MM.1S (cell line): ENCODE measurements at regions not wholly inside any gene's neighbourhood (a gene's known extent, or its start where the extent isn't known, plus 50 kb on each side); places are given as distances from the start of the nearest gene placed in this dataset.

Source experiments
- DNase-seq: peaks from one replicate; pipeline ENCODE4 v3.0.0-alpha.2; 2015
- H2AFZ ChIP-seq: fragments of 300-600 bp; sonication (generic); 2 replicates; pipeline ENCODE4 v1.6.0; 2016; ENCODE audit warnings: antibody characterized with exemption, low read length
- H3F3A ChIP-seq: fragments of 300-600 bp; sonication (generic); 2 replicates; pipeline ENCODE4 v1.6.1; 2016; ENCODE audit warnings: mild to moderate bottlenecking, antibody characterized with exemption, low read length, moderate library complexity, mixed read lengths; ENCODE audit not compliant: insufficient read depth
- H3K27ac ChIP-seq: fragments of 300-600 bp; sonication (generic); 2 replicates; pipeline ENCODE4 v1.5.1; 2016; ENCODE audit warnings: mild to moderate bottlenecking, low read length
- H3K27me3 ChIP-seq: fragments of 300-600 bp; sonication (generic); replicated peaks from 2 replicates; pipeline ENCODE4 v1.6.0; 2016; ENCODE audit warnings: low read length; ENCODE audit not compliant: insufficient read depth
- H3K36me3 ChIP-seq: fragments of 300-600 bp; sonication (generic); replicated peaks from 2 replicates; pipeline ENCODE4 v1.6.1; 2016; ENCODE audit warnings: mild to moderate bottlenecking, low read length, mixed read lengths; ENCODE audit not compliant: insufficient read depth
- H3K4me1 ChIP-seq: fragments of 300-600 bp; sonication (generic); 2 replicates; pipeline ENCODE4 v1.6.1; 2016; ENCODE audit warnings: low read length, mixed read lengths
- H3K4me2 ChIP-seq: fragments of 300-600 bp; sonication (generic); 2 replicates; pipeline ENCODE4 v1.6.0; 2016; ENCODE audit warnings: low read depth, low read length
- H3K4me3 ChIP-seq: fragments of 300-600 bp; sonication (generic); 2 replicates; pipeline ENCODE4 v1.5.1; 2016; ENCODE audit warnings: low read length, mixed read lengths
- H3K79me2 ChIP-seq: fragments of 300-600 bp; sonication (generic); 2 replicates; pipeline ENCODE4 v1.6.1; 2016; ENCODE audit warnings: mixed run types, low read length, mixed read lengths
- H3K9ac ChIP-seq: fragments of 300-600 bp; sonication (generic); 2 replicates; pipeline ENCODE4 v1.6.1; 2016; ENCODE audit warnings: low read length, mixed read lengths
- H3K9me2 ChIP-seq: fragments of 300-600 bp; sonication (generic); replicated peaks from 2 replicates; pipeline ENCODE4 v1.6.1; 2016; ENCODE audit warnings: mild to moderate bottlenecking, low read length, mixed read lengths; ENCODE audit not compliant: insufficient read depth
- H3K9me3 ChIP-seq: fragments of 300-600 bp; sonication (generic); replicated peaks from 2 replicates; pipeline ENCODE4 v1.6.1; 2016; ENCODE audit warnings: mild to moderate bottlenecking, low read length, mixed read lengths; ENCODE audit not compliant: insufficient read depth
- H4K20me1 ChIP-seq: fragments of 300-600 bp; sonication (generic); 2 replicates; pipeline ENCODE4 v1.6.1; 2016; ENCODE audit warnings: mild to moderate bottlenecking, low read length, moderate library complexity, mixed read lengths; ENCODE audit not compliant: insufficient read depth
- EZH2 ChIP-seq: fragments of 300-600 bp; sonication (generic); optimal IDR thresholded peaks from 2 replicates; pipeline ENCODE3; 2017; ENCODE audit warnings: low read depth, mild to moderate bottlenecking, antibody characterized with exemption, low read length, mixed read lengths
- EZH2phosphoT487 ChIP-seq: fragments of 300-600 bp; sonication (generic); IDR thresholded peaks from 2 replicates; pipeline ENCODE4 v1.6.1; 2018; ENCODE audit warnings: antibody characterized with exemption, low read length
- TF ChIP-seq, protein P1 (sequence below): fragments of 300-600 bp; sonication (generic); IDR thresholded peaks from 2 replicates; pipeline ENCODE4 v1.5.1; 2016; ENCODE audit warnings: antibody characterized with exemption, low read length, mixed read lengths

DNA sequence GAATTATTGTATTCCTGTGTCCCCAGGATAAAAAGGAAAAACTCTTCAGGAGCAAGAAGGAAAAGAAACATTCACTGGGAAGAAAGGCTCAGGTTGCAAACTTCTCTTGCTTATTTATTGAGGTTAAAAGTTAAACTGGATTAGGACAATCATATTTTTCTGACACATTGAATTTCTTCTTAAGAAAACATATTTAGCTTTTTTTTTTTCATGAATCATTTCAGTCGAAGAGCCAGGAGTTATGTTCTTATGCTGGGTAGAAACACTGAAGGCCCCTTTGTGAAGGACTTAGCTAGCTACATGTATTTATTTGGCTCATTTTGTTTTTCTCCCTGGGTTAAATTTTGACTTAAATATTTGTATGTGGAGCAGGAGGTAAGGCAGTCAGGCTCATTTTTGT is 434.0 kb downstream of the KLF5 start:
- Histone ChIP-seq H3K4me2 (no peak overlapping the region), H3K4me1 (no peaks in the 10 kb centered on the region), H3K27ac (no peak overlapping the region), H3K79me2 (no peaks in the 10 kb centered on the region), H3K4me3 (no peak overlapping the region), H4K20me1 (no peaks in the 10 kb centered on the region), H3K9me2 (no peaks in the 10 kb centered on the region), H3F3A (no peaks in the 10 kb centered on the region), H2AFZ (no peak overlapping the region), H3K27me3 (no peaks in the 10 kb centered on the region), H3K9ac (no peak overlapping the region), H3K36me3 (no peaks in the 10 kb centered on the region), H3K9me3 (no peaks in the 10 kb centered on the region; the same call in 1 of the 2 replicates)
- DNase-seq, result no peak
- TF ChIP-seq EZH2phosphoT487 (no peak), EZH2 (no peak)
- TF ChIP-seq, protein P1, sequence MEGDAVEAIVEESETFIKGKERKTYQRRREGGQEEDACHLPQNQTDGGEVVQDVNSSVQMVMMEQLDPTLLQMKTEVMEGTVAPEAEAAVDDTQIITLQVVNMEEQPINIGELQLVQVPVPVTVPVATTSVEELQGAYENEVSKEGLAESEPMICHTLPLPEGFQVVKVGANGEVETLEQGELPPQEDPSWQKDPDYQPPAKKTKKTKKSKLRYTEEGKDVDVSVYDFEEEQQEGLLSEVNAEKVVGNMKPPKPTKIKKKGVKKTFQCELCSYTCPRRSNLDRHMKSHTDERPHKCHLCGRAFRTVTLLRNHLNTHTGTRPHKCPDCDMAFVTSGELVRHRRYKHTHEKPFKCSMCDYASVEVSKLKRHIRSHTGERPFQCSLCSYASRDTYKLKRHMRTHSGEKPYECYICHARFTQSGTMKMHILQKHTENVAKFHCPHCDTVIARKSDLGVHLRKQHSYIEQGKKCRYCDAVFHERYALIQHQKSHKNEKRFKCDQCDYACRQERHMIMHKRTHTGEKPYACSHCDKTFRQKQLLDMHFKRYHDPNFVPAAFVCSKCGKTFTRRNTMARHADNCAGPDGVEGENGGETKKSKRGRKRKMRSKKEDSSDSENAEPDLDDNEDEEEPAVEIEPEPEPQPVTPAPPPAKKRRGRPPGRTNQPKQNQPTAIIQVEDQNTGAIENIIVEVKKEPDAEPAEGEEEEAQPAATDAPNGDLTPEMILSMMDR, result no peak

DNA sequence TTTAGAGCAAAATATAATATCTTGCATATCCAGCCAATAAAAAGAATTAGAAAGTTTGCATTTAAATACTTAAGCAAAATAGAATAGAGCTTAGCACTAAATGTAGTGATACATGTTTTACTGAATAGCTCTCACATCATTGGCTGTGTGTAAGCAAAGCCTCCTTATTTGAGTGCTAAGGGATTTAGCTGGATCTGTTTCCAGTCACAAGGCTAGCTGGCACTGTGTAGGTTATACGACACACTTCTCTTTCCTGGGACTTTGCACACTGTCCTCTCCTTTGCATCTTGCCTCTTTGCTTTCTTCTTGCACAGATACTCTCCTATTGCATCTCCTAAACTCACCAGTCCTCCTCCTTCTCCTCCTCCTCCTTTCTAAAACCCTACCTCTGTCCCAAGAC is 423.8 kb downstream of the KLF5 start:
- Histone ChIP-seq H3K79me2 (no peaks in the 10 kb centered on the region), H3K9ac (no peak overlapping the region), H3K9me3 (no peaks in the 10 kb centered on the region), H3F3A (no peaks in the 10 kb centered on the region), H3K9me2 (no peaks in the 10 kb centered on the region), H3K4me3 (no peak overlapping the region), H3K27me3 (no peaks in the 10 kb centered on the region), H3K36me3 (no peaks in the 10 kb centered on the region), H4K20me1 (no peaks in the 10 kb centered on the region), H3K27ac (no peak overlapping the region), H3K4me2 (no peak overlapping the region), H3K4me1 (no peaks in the 10 kb centered on the region), H2AFZ (no peak overlapping the region)
- no peak for DNase-seq
- TF ChIP-seq EZH2phosphoT487, result no peak
- TF ChIP-seq EZH2, result no peak
- TF ChIP-seq, protein P1, result no peak

DNA sequence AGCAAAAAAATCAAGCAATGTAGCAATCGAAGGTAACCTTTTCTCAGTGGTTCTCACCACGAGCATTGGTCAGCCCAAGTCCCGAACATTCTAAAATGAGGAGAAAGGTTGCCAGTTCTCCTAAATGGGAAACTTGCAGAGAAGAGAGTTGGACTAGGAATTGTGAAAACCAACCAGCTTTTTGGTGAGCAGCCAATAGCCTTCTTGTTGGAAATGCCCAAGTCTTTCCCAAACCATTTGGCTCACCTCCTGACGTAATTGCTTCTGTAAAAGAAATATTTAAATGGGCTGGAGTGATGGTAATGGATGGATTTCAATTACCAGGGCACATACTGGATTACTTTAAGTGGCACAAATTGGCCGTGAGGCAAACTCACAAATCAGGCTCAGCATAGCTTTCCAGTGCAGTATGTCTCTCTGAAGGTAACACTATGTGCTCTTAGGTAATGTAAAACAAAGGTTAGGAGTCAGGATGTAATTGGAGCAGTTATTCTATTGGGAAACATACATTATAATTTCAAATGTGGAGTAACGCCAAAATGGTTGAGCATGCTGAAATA is 423.2 kb downstream of the KLF5 start:
- DNase-seq, result no peak
- no peaks in the 10 kb centered on the region for H3K79me2 ChIP-seq
- H3K27me3 ChIP-seq, result no peaks in the 10 kb centered on the region
- H4K20me1 ChIP-seq, result no peaks in the 10 kb centered on the region
- no peak overlapping the region for H3K4me3 ChIP-seq
- TF ChIP-seq EZH2, result no peak
- TF ChIP-seq EZH2phosphoT487, result no peak
- TF ChIP-seq, protein P1, result no peak
- H2AFZ ChIP-seq, result no peak overlapping the region
- no peaks in the 10 kb centered on the region for H3F3A ChIP-seq
- H3K27ac ChIP-seq, result no peak overlapping the region
- H3K4me2 ChIP-seq, result no peak overlapping the region
- H3K9me3 ChIP-seq, result no peaks in the 10 kb centered on the region
- no peak overlapping the region for H3K9ac ChIP-seq
- H3K9me2 ChIP-seq, result no peaks in the 10 kb centered on the region
- H3K36me3 ChIP-seq, result no peaks in the 10 kb centered on the region
- no peaks in the 10 kb centered on the region for H3K4me1 ChIP-seq
